Activated naive CD8-positive, alpha-beta T cell treated with anti-CD3 and anti-CD28 coated beads, Interleukin-2, amount 50 U/mL, for 16 hours (primary cell): ENCODE measurements at regions not wholly inside any gene's neighbourhood (a gene's known extent, or its start where the extent isn't known, plus 50 kb on each side); places are given as distances from the start of the nearest gene placed in this dataset.
"Not testable (repeated sequence)": the region's sequence is repeated elsewhere in the genome, so short reads cannot be mapped to it uniquely, and the experiment has no call there.

Source experiments
- DNase-seq: peaks from one replicate; pipeline ENCODE4 v3.0.0-alpha.2; 2020; ENCODE audit warnings: low read depth, low spot score

DNA sequence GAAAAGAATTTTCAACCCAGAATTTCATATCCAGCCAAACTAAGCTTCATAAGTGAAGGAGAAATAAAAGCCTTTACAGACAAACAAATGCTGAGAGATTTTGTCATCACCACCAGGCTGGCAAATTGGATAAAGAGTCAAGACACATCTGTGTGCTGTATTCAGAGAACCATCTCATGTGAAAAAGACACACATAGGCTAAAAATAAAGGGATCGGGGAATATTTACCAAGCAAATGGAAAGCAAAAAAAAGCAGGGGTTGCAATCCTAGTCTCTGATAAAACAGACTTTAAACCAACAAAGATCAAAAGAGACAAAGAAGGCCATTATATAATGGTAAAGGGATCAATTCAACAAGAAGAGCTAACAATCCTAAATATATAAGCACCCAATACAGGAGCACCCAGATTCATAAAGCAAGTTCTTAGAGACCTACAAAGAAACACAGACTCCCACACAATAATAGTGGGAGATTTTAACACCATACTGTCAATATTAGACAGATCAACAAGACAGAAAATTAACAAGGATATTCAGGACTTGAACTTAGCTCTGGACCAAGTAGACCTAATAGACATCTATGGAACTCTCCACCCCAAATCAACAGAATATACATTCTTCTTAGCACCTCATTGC is 55.9 kb upstream of the ACSM6 start:
- DNase-seq = not testable (repeated sequence)

- no peak for DNase-seq
Measured at GRCh38 chr10:95134490-95134889, 59.5 kb upstream of the ACSM6 start.

DNA sequence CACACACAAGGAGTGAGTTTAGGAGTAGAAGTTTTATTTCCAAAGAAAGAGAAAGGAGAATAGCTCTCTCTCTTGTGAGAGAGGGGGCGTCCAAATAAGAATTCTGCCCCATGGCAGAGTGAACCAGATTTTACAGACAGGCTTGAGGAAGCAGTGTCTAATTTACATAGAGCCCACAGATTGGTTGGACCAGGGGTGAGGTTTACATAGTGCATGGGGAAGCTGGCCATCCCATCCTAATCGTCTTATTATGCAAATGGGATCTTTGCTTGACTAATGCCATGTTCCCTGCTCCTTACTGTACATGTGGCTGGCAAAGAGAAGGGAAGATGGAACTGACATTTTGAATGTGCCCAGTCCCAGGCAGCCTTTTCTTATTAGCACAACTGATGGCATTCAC is 60.0 kb upstream of the ACSM6 start:
- DNase-seq = no peak

GRCh38 chr10:95133016-95133752 is 60.9 kb upstream of the ACSM6 start:
- peak; percentile 25 for DNase-seq

- not testable (repeated sequence) for DNase-seq
Measured at GRCh38 chr10:95130429-95130828, 61.1 kb upstream of the CYP2C8 start.

DNA sequence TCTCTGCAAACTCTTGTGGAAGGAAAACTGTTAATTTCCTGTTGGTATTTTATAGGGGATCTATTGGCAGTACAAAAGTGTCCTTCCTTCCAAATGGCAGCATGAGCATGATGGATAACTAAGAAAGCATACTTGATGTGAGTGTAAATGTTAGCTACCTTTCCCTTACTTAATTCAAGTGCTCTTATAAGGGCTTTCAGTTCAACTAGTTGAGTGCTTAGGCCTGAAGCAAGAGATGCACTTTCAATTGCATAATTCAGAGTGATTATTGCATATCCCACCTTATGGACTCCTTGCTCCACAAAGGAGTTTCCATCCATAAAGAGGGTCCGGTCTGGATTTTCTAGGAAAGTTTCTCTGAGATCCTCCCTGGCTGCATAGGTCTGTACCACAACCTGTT is 56.3 kb upstream of the CYP2C8 start:
- no peak for DNase-seq

- DNase-seq = no peak
Measured at GRCh38 chr10:95122736-95123135, 53.4 kb upstream of the CYP2C8 start.

DNA sequence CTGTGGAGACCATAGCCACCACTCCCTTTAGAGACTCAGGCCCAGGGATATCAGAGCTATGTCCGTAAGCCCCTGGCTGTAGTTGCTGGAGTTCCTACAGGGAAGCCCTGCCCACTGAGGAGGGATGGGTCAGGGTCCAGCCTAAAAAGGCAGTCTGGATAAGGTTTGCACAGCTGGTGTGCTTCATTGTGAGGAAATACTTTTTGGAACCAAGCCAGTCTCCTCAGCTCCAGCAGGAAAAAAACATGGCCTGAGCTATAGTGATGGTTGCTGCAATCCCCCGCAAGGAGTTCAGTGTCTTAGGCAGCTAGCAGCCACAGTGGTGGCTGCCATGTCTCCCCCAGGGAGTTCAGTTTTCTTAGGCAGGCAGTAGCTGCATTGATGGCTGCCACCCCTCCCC is 52.6 kb upstream of the CYP2C8 start:
- no peak for DNase-seq
